HCEC 1CT (cell line): ENCODE measurements at regions not wholly inside any gene's neighbourhood (a gene's known extent, or its start where the extent isn't known, plus 50 kb on each side); places are given as distances from the start of the nearest gene placed in this dataset.
"Not testable (repeated sequence)": the region's sequence is repeated elsewhere in the genome, so short reads cannot be mapped to it uniquely, and the experiment has no call there.

Source experiments
- DNase-seq: peaks from one replicate; pipeline ENCODE4 v3.0.0-alpha.2; 2017

DNA sequence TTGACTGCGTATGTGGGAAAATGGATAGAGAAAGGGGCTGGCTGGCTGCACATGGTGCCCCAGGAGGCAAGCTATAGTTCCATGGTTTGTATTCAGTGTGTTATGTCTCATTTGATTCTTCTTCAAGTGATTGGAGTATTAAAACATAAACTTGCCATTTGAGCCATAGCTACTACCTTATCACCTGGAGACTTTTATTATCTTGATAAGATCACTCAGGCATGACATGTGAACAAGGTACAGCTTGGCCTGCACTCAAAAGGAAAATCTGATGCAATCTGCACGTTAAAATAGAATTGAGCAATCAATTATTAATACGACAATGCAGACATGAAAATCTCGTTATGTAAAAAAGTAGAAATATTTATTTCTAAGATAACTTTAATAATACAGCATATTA, 116.9 kb downstream of the RND3 start:
- DNase-seq, result no peak

DNA sequence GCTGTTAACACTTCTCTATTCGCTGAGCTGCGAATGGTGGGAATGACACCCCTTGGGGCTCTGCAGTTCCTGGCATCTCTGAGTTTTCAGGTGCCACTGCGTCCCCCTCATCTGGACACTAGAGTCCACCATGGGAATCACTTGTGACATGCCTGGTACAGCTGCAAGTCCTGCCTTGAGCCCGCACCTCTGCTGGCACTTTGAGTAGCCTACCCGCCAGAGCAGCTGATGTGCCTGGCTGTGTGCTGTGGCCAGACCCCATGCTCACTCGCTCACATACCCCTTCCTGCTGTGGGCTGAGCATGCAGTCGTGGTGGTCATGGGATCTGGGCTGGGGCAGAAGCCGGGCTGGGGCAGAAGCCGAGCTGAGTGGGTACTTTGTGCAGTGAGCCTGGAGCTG, 117.6 kb downstream of the RND3 start:
- no peak for DNase-seq

DNA sequence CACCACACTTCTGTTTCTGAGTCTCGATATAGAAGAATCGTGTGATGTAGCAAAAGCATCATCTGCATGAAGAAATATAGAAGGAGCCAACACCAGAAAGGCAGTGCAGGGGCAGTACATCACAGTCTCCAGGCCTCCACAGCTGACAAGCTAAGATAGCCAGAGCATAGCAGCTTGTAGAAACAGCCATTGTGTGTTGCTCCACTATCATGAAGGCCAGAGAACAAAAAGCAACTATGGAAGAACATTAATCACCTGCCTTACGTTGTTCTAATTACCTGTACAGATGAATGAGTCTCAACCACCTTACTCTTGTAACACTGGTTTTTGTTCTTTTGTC, 129.0 kb downstream of the RND3 start:
- DNase-seq, result no peak

- no peak for DNase-seq
Measured at GRCh38 chr2:150357770-150358467, 129.5 kb downstream of the RND3 start.

DNA sequence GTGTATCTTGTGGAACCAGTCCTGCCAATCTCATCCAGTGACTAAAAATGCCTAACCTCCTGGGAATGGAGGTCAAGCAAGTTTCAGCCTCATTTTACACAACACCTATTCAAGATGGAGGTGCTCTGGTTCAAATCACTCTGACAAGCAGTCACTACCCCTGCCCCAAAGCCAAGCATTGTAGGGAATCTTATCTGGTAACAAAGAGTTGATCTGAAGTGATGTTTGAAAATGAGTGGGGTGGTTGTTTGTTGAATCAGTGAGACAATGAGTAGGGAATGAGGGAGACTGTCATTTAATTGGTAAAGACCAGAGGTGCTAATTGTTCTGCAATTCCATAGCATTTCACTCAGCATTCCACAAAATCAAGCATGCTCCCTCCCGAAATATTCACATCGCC, 132.0 kb downstream of the RND3 start:
- DNase-seq, result no peak

DNA sequence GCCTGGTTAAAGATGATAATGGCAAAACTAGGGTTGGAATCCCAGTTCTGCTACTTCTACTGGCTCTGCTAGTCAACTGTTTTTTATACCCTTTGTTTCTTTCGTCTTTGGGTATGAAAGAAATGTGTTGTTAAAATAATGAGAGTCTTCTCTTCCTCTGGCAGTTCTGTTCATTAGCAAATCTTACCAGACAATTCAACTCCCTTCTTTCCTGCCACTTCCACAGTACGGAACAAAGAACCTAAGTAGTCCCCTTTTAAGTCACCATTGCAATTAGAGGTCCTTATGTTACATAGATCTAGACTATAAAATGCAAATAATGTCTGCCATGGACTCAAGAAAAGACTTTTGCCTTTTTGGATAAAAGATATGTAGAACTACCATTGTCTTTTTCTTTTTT, 134.1 kb downstream of the RND3 start:
- DNase-seq, result no peak

GRCh38 chr2:150351922-150352321, 135.5 kb downstream of the RND3 start:
- DNase-seq, result no peak

GRCh38 chr2:150350500-150350899, 137.0 kb downstream of the RND3 start:
- DNase-seq, result no peak

GRCh38 chr2:150346806-150347205, 140.7 kb downstream of the RND3 start:
- DNase-seq, result no peak

GRCh38 chr2:150341982-150342680, 145.3 kb downstream of the RND3 start:
- no peak for DNase-seq

GRCh38 chr2:150339951-150340350, 147.5 kb downstream of the RND3 start:
- no peak for DNase-seq

DNA sequence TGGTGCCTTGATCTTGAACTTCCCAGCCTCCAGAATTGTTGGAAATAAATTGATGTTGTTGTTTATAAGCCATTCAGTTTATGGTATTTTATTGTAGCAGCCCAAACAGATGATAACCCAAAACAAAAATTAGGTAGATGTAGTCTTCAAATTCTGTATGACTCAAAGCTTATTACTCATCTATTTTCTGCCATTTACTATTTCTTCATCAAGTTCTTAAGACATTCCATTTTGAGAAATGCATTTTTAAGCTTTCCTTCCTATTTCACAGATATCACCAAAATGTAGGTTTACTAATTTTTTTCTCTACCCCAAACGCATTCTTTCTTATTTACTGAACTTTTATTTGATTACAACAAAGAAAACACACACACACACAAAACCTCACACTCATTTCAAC, 148.2 kb downstream of the RND3 start:
- DNase-seq, result peak; percentile 69

GRCh38 chr2:150335596-150335995, 151.9 kb downstream of the RND3 start:
- DNase-seq, result no peak

DNA sequence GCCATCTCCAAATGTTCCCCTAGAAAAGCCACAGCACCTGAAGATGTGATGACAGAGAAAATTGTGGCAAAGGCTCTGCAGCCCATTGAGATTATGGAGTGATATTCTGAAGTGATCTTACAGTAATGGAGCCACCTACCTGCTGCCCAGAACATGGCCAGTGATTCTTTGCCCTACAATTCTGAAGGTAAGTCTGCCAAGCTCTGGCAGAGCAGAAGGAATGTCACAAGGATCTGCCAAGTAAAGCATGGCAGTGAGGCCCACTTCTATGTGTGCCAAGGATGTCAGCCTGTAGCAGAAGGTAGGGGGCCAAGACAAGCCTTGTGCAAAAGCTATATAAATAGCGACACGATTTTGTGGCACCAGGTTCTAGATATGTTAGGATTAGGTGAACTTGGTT, 155.1 kb downstream of the RND3 start:
- DNase-seq, result no peak

DNA sequence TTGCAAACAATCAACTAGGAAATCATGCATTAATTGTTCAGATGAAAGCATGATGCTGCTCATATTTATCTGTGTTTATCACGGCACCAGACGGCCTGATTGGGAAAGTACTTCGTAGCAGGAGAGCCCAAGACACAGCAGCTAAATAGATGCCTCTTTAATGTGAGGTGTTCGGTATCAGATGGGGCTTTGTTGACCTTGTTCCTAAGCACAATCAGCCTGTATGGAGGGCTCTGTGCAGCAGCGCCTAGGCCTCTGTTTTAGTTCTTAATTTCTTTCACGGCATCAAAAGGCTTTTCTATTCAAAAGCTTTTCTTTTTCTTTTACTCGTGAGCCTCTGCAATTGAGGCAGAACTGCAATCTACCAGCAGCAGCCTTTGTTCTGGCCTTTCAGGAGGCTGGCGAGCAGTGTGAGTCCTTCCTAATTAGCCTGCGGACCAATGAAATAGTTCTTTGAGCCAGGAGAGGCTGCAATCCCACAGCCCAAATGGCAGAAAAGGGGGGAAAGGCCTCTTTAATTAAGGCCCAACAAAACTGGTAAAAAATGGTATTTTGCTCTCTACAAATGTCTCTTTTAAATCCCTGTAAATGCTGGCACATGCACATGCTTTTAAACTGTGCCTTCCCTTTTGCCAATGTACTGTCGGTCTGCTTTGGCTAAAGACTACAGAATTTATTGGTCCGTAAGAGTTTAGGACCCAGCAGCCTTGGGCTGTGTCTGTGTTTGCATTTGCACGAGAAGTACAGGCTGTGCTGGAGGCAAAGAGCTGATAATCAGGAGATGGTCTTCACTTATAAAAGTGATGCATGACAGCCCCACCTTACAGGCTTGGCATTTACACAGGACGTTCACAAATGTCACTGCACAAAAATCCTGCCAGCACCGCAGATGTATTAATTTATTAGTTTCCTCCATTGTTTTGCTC, 159.6 kb downstream of the RND3 start:
- no peak for DNase-seq

DNA sequence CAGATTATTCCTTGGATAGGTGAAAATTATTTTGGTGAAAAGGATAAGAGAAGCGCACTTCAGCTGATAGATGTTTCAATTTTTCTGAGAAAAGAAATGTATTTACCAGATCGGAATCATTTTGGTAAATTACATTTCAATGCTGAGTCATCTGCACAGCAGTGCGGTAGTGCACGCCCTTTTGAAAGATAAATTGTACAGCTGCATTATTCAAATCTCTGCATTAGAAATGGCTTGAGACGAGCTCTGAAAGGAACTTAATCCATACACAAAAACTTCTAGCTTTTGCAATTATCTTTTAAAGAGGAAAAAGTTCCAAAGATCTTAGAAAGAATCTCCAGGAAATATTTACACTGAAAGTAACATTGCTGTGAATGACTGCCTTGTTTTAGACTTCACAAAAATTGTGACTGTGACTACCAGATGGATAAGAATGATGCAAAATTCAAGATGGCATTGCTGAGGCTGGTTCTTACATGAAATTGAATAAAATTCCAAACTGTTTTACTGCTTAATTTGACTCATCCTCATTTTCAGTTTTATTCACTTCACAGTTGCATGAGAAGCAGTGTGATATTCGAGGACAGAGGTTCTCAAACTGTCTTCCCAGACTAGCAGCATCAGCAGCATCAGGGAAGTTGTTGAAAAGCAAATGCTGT, 161.7 kb downstream of the RND3 start:
- peak; percentile 11 for DNase-seq

DNA sequence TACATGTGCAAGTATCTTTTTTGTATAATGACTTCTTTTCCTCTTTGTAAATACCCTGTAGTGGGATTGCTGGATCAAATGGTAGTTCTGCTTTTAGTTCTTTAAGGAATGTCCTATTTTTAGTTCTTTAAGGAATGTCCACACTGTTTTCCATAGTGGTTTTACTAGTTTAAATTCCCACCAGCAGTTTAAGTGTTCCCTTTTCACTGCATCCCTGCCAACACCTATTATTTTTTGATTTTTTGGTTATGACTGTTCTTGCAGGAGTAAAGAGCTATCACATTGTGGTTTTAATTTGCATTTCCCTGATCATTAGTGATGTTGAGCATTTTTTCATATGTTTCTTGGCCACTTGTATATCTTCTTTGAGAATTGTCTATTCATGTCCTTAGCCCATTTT, 164.4 kb downstream of the RND3 start:
- DNase-seq, result not testable (repeated sequence)

DNA sequence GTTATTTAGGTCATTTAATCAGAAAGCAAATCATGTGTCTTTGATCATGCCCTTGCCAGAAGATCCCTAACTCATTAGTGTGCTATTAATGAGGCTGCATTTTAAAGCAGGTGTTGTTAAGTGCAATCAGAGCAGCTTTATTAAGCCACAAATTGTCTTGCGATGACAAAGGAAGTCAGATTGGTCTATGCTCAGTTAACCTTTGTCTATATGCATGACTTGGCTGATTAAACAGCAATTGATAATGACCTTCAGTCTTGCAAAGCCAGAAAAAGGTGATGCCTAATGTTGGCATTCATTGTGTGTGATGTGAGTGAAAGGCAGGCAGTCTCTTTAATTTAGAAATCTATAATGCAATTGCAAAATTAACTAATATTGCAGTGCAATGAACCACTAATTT, 166.9 kb downstream of the RND3 start:
- DNase-seq, result no peak

DNA sequence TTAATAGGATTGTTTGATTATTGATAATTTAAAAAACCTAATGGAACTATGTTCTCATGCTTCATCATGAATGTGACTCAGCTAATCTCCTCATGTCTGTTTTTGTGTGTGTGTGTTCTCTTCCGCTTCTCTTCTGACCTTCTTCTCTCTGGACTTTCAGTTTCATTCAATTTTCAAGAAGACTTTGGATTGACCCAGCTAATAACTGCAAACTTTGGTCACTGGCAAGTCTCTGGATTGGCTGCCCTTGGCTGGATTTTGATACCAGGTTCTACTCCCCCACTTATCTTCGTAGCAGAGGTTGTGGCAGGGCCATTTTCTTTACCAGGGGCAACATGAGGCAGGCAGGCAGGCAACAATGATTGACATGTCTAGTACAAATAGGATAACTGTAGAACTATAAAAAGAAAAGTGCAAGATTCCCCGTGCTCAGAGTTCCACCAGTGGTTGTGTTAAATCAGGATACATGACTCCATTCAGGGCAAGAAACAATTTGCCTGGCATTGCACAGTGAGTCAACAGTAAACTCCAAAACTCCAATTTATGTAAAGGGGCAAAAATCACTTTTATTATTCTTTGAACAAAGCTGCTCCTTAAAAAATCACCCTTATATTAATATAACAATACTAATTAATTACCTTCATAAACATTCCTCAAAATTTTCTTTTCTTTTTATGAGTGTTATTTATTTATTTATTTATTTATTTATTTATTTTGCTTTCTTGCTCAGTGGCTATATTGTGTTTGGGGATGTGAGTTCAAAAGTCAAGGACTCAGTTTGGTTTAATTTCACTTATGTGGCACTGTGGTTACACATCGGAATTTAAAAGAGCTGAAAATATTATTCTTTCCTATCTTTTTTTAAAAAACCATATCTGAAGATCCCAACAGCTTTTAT, 167.6 kb downstream of the RND3 start:
- DNase-seq, result no peak

DNA sequence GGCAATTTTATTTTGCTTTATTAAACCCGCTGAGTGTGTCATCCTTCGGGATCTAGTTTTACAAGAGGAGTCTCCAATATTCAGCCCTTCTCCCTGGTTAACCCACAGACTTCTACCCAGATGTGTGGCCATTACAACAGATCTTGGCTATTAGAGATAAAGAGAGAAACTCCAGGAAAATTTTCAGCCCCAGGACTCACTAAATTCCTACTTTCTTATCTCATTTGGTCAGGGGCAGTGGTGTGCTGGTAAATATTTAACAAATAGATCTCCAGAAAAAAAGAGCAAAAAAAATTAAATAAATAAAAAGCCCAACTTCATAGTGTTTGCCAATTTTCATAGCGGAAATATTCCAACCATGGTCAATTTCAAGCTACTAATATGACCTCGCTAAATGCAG, 168.4 kb downstream of the RND3 start:
- no peak for DNase-seq

DNA sequence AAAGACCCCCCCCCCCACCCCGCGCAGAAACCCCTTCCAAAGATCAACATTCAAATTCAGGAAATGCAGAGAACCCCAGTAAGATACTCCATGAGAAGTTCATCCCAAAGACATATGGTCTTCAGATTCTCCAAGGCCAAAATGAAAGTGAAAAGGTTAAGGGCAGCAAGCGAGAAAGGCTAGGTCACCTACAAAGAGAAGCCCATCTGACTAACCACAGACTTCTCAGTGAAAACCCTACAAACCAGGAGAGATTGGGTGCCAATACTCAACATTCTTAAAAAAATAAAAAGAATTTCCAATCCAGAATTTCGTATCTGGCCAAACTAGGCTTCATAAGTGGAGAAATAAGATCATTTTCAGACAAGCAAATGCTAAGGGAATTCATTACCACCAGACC, 175.2 kb downstream of the RND3 start:
- DNase-seq, result no peak
